ENCODE measurements at regions not wholly inside any gene's neighbourhood (a gene's known extent, or its start where the extent isn't known, plus 50 kb on each side); places are given as distances from the start of the nearest gene placed in this dataset.
"Not testable (repeated sequence)": the region's sequence is repeated elsewhere in the genome, so short reads cannot be mapped to it uniquely, and the experiment has no call there.

- no peak for DNase-seq (ENCODE audit: low spot score)
Measured at GRCh38 chr5:52605317-52606313, 182.1 kb upstream of the ITGA1 start.

- DNase-seq (ENCODE audit: low spot score), result no peak
Measured at GRCh38 chr5:52607227-52607824, 180.4 kb upstream of the ITGA1 start.

- no peak for DNase-seq (ENCODE audit: low spot score)
Measured at GRCh38 chr5:52620315-52620714, 167.4 kb upstream of the ITGA1 start.

GRCh38 chr5:52623291-52623690 lies 164.4 kb upstream of the ITGA1 start:
- DNase-seq (ENCODE audit: low spot score), result no peak

GRCh38 chr5:52624291-52624690 lies 163.4 kb upstream of the ITGA1 start:
- no peak for DNase-seq (ENCODE audit: low spot score)

- no peak for DNase-seq (ENCODE audit: low spot score)
Measured at GRCh38 chr5:52626312-52626711, 161.4 kb upstream of the ITGA1 start.

GRCh38 chr5:52627740-52628139 lies 160.0 kb upstream of the ITGA1 start:
- no peak for DNase-seq (ENCODE audit: low spot score)

- DNase-seq (ENCODE audit: low spot score), result no peak
Measured at GRCh38 chr5:52632281-52632680, 155.4 kb upstream of the ITGA1 start.

GRCh38 chr5:52634171-52634570 lies 153.5 kb upstream of the ITGA1 start:
- DNase-seq (ENCODE audit: low spot score), result not testable (repeated sequence)

- no peak for DNase-seq (ENCODE audit: low spot score)
Measured at GRCh38 chr5:52638732-52639131, 149.0 kb upstream of the ITGA1 start.

GRCh38 chr5:52648726-52649125 lies 139.0 kb upstream of the ITGA1 start:
- DNase-seq (ENCODE audit: low spot score), result no peak

GRCh38 chr5:52655163-52655562 lies 132.6 kb upstream of the ITGA1 start:
- DNase-seq (ENCODE audit: low spot score), result no peak

- peak; percentile 0 for DNase-seq (ENCODE audit: low spot score)
Measured at GRCh38 chr5:52656569-52657246, 131.0 kb upstream of the ITGA1 start.

- peak; percentile 71 for DNase-seq (ENCODE audit: low spot score)
Measured at GRCh38 chr5:52657247-52657645, 130.5 kb upstream of the ITGA1 start.

- DNase-seq (ENCODE audit: low spot score), result no peak
Measured at GRCh38 chr5:52658246-52658645, 129.5 kb upstream of the ITGA1 start.

GRCh38 chr5:52660621-52661020 lies 127.1 kb upstream of the ITGA1 start:
- no peak for DNase-seq (ENCODE audit: low spot score)

- no peak for DNase-seq (ENCODE audit: low spot score)
Measured at GRCh38 chr5:52661903-52662595, 125.7 kb upstream of the ITGA1 start.

GRCh38 chr5:52665559-52665958 lies 122.2 kb upstream of the ITGA1 start:
- no peak for DNase-seq (ENCODE audit: low spot score)

GRCh38 chr5:52668139-52668538 lies 119.6 kb upstream of the ITGA1 start:
- DNase-seq (ENCODE audit: low spot score), result no peak

GRCh38 chr5:52668544-52669185 lies 119.1 kb upstream of the ITGA1 start:
- no peak for DNase-seq (ENCODE audit: low spot score)

GRCh38 chr5:52672459-52672858 lies 115.3 kb upstream of the ITGA1 start:
- no peak for DNase-seq (ENCODE audit: low spot score)

GRCh38 chr5:52673495-52673894 lies 114.2 kb upstream of the ITGA1 start:
- no peak for DNase-seq (ENCODE audit: low spot score)

Measured in RKO (cell line).